H1 (cell line): ENCODE measurements at regions not wholly inside any gene's neighbourhood (a gene's known extent, or its start where the extent isn't known, plus 50 kb on each side); places are given as distances from the start of the nearest gene placed in this dataset.

ENCODE experiments used
- CTCF ChIA-PET: fragments of 300-600 bp; sonication (Branson Sonifier 250); formaldehyde crosslinking; loops from one replicate; lab custom pipeline; 2021; ENCODE audit not compliant: partially characterized antibody; lab: Charles Lee
- POLR2A ChIA-PET: fragments of 300-600 bp; sonication (Branson Sonifier 250); formaldehyde crosslinking; loops from one replicate; lab custom pipeline; 2021; ENCODE audit warnings: inconsistent platforms; ENCODE audit not compliant: partially characterized antibody; lab: Charles Lee
- DNase-seq, 2 experiments: peaks; one replicate each; pipeline versions ENCODE4 v3.0.0 to v3.0.0-alpha.2; 2010 to 2022; ENCODE audit warnings: low spot score in 2 of 2, low read depth in 1 of 2, mixed read lengths in 1 of 2
- FAIRE-seq: peaks from 2 replicates; lab custom pipeline; 2011; peaks lifted over from hg19 to GRCh38; lab: Jason Lieb, UNC
- H2AFZ ChIP-seq: 2 replicates; pipeline ENCODE4 v1.8.1; 2012; ENCODE audit warnings: low read length, inconsistent platforms
- H2AK5ac ChIP-seq: 2 replicates; pipeline ENCODE4 v1.6.1; 2013; ENCODE audit warnings: low read depth, low read length
- H2BK120ac ChIP-seq: replicated peaks from 2 replicates; pipeline ENCODE3; 2013; ENCODE audit warnings: low read depth, low read length, inconsistent platforms
- H2BK12ac ChIP-seq: 2 replicates; pipeline ENCODE4 v1.6.1; 2013; ENCODE audit warnings: low read depth, low read length
- H2BK15ac ChIP-seq: 2 replicates; pipeline ENCODE4 v1.6.1; 2013; ENCODE audit warnings: low read length
- H2BK20ac ChIP-seq: 2 replicates; pipeline ENCODE4 v1.6.1; 2013; ENCODE audit warnings: low read length
- H2BK5ac ChIP-seq: 2 replicates; pipeline ENCODE4 v1.6.1; 2013; ENCODE audit warnings: low read depth, low read length
- H3K14ac ChIP-seq: 2 replicates; pipeline ENCODE4 v1.6.1; 2013; ENCODE audit warnings: inconsistent platforms; ENCODE audit not compliant: insufficient read length
- H3K18ac ChIP-seq: 2 replicates; pipeline ENCODE4 v1.6.1; 2013; ENCODE audit warnings: low read length; ENCODE audit errors: extremely low read depth
- H3K23ac ChIP-seq: 2 replicates; pipeline ENCODE4 v1.6.1; 2013; ENCODE audit warnings: inconsistent platforms; ENCODE audit not compliant: insufficient read length
- H3K23me2 ChIP-seq: 2 replicates; pipeline ENCODE4 v1.6.1; 2013; ENCODE audit warnings: low read depth, low read length
- H3K27ac ChIP-seq: 2 replicates; pipeline ENCODE4 v1.6.1; 2011; ENCODE audit warnings: low read depth, low read length, inconsistent platforms
- H3K27me3 ChIP-seq, 4 experiments: replicated peaks in 1 of 4; 1 replicate in 1 of 4; 2 replicates in 3 of 4; pipeline versions ENCODE4 v1.6.1 to v1.8.1; 2011 to 2013; ENCODE audit warnings: low read length in 3 of 4, mild to moderate bottlenecking in 3 of 4, inconsistent platforms in 2 of 4, mixed read lengths in 2 of 4, moderate library complexity in 1 of 4; ENCODE audit not compliant: control insufficient read depth in 3 of 4, insufficient read depth in 3 of 4; ENCODE audit errors: extremely low read depth in 1 of 4
- H3K36me3 ChIP-seq, 4 experiments: 2 replicates each; pipeline versions ENCODE4 v1.6.1 to v1.8.1; 2011 to 2013; ENCODE audit warnings: mild to moderate bottlenecking in 4 of 4, low read length in 3 of 4, moderate library complexity in 2 of 4, control low read depth in 1 of 4, inconsistent platforms in 1 of 4; ENCODE audit not compliant: insufficient read depth in 4 of 4, control insufficient read depth in 2 of 4
- H3K4ac ChIP-seq: replicated peaks from 2 replicates; pipeline ENCODE3; 2013; ENCODE audit warnings: low read length, low read depth, mixed read lengths, inconsistent platforms; ENCODE audit not compliant: insufficient read length
- H3K4me1 ChIP-seq, 4 experiments: replicated peaks in 1 of 4; 1 replicate in 1 of 4; 2 replicates in 3 of 4; pipeline versions ENCODE4 v1.6.1 to v1.8.1; 2011 to 2013; ENCODE audit warnings: low read length in 3 of 4, inconsistent platforms in 2 of 4, mixed read lengths in 1 of 4; ENCODE audit not compliant: insufficient read depth in 4 of 4, control insufficient read depth in 3 of 4
- H3K4me2 ChIP-seq, 2 experiments: 2 replicates each; pipeline versions ENCODE4 v1.6.1 to v1.8.1; 2011 to 2013; ENCODE audit warnings: low read depth in 2 of 2, low read length in 2 of 2, control low read depth in 1 of 2, inconsistent platforms in 1 of 2, mild to moderate bottlenecking in 1 of 2; ENCODE audit not compliant: insufficient read depth in 1 of 2
- H3K4me3 ChIP-seq, 4 experiments: fragments of 200-600, 300-600 bp in 1 of 4; sonication (generic), shearing (Covaris generic), sonication (Bioruptor Twin) in 1 of 4; 2 replicates each; pipeline versions ENCODE4 v1.5.1 to v1.8.1; 2011 to 2016; ENCODE audit warnings: low read length in 4 of 4, low read depth in 3 of 4, control low read depth in 2 of 4, inconsistent platforms in 2 of 4, mild to moderate bottlenecking in 2 of 4, mixed read lengths in 1 of 4, moderate library complexity in 1 of 4; ENCODE audit not compliant: insufficient read depth in 2 of 4; ENCODE audit errors: extremely low read depth in 1 of 4
- H3K56ac ChIP-seq: replicated peaks from 2 replicates; pipeline ENCODE3; 2013; ENCODE audit warnings: low read depth, mild to moderate bottlenecking, mixed read lengths, low read length, inconsistent platforms; ENCODE audit not compliant: insufficient read length
- H3K79me1 ChIP-seq: 2 replicates; pipeline ENCODE4 v1.6.1; 2013; ENCODE audit warnings: low read depth, low read length, control low read depth
- H3K79me2 ChIP-seq, 2 experiments: 2 replicates each; pipeline versions ENCODE4 v1.6.1 to v1.8.1; 2012 to 2013; ENCODE audit warnings: low read length in 2 of 2, mild to moderate bottlenecking in 2 of 2, inconsistent platforms in 1 of 2; ENCODE audit not compliant: insufficient read depth in 2 of 2, control insufficient read depth in 1 of 2
- H3K9ac ChIP-seq, 4 experiments: replicated peaks in 1 of 4; 1 replicate in 1 of 4; 2 replicates in 3 of 4; pipeline versions ENCODE4 v1.6.1 to v1.8.1; 2011 to 2013; ENCODE audit warnings: low read depth in 3 of 4, low read length in 3 of 4, control low read depth in 2 of 4, mild to moderate bottlenecking in 2 of 4, moderate library complexity in 2 of 4, inconsistent platforms in 1 of 4; ENCODE audit errors: extremely low read depth in 1 of 4
- H3K9me3 ChIP-seq, 2 experiments: 2 replicates each; pipeline versions ENCODE4 v1.6.1 to v1.8.1; 2012 to 2013; ENCODE audit warnings: mild to moderate bottlenecking in 2 of 2, moderate library complexity in 2 of 2, control low read depth in 1 of 2, inconsistent platforms in 1 of 2, low read depth in 1 of 2, low read length in 1 of 2, mixed read lengths in 1 of 2; ENCODE audit not compliant: insufficient read depth in 2 of 2
- H4K20me1 ChIP-seq, 2 experiments: replicated peaks in 1 of 2; 2 replicates each; pipeline versions ENCODE3 to v1.8.1; 2011 to 2013; ENCODE audit warnings: inconsistent platforms in 2 of 2, low read length in 2 of 2, mild to moderate bottlenecking in 1 of 2; ENCODE audit not compliant: insufficient read depth in 2 of 2, control insufficient read depth in 1 of 2
- H4K5ac ChIP-seq: 2 replicates; pipeline ENCODE4 v1.6.1; 2013; ENCODE audit warnings: low read length, low read depth, mixed read lengths, inconsistent platforms; ENCODE audit not compliant: insufficient read length
- H4K8ac ChIP-seq: 2 replicates; pipeline ENCODE4 v1.8.0; 2013; ENCODE audit warnings: mild to moderate bottlenecking, moderate library complexity, low read length, inconsistent platforms; ENCODE audit not compliant: insufficient read depth; ENCODE audit errors: extremely low read depth
- H4K91ac ChIP-seq: replicated peaks from 2 replicates; pipeline ENCODE3; 2013; ENCODE audit warnings: low read length, mixed read lengths, inconsistent platforms; ENCODE audit not compliant: insufficient read length
- CBX5 ChIP-seq: fragments of 300-800, 300-1000 bp; sonication (generic); IDR thresholded peaks from 2 replicates; pipeline ENCODE4 v1.7.1; 2016; ENCODE audit warnings: antibody characterized with exemption, low read length, low read depth
- CHD2 ChIP-seq: IDR thresholded peaks from 2 replicates; pipeline ENCODE4 v1.6.1; 2012; ENCODE audit warnings: low read length, improper control_type of control experiment
- CREB1 ChIP-seq: IDR thresholded peaks from 2 replicates; pipeline ENCODE4 v1.6.1; 2012; ENCODE audit warnings: inconsistent platforms
- GABPA ChIP-seq: IDR thresholded peaks from 2 replicates; pipeline ENCODE4 v1.6.1; 2011; ENCODE audit warnings: mild to moderate bottlenecking, low read length, moderate library complexity, borderline replicate concordance; ENCODE audit not compliant: insufficient read depth
- HDAC6 ChIP-seq: IDR thresholded peaks from one replicate; pipeline ENCODE4 v1.7.1; 2012; ENCODE audit warnings: low read depth, mild to moderate bottlenecking, inconsistent platforms, low read length, moderate library complexity
- JUND ChIP-seq: IDR thresholded peaks from 2 replicates; pipeline ENCODE4 v1.6.1; 2011; ENCODE audit warnings: mild to moderate bottlenecking, improper control_type of control experiment, low read length
- KDM4A ChIP-seq: IDR thresholded peaks from one replicate; pipeline ENCODE4 v1.7.1; 2012; ENCODE audit warnings: low read depth, mild to moderate bottlenecking, moderate library complexity, low read length, inconsistent platforms; ENCODE audit not compliant: severe bottlenecking
- MAX ChIP-seq: IDR thresholded peaks from 2 replicates; pipeline ENCODE4 v1.6.1; 2012; ENCODE audit warnings: inconsistent platforms
- POLR2A ChIP-seq, 2 experiments: IDR thresholded peaks; 1 replicate in 1 of 2; 2 replicates in 1 of 2; pipeline ENCODE4 v1.6.1; 2011; ENCODE audit warnings: low read depth in 2 of 2, low read length in 2 of 2, mild to moderate bottlenecking in 2 of 2; ENCODE audit errors: control extremely low read depth in 1 of 2
- RFX5 ChIP-seq: IDR thresholded peaks from 2 replicates; pipeline ENCODE4 v1.6.1; 2011; ENCODE audit warnings: low read depth, low read length, improper control_type of control experiment, borderline replicate concordance
- SAP30 ChIP-seq: fragments of 300-600 bp; sonication (generic); IDR thresholded peaks from 2 replicates; pipeline ENCODE4 v1.7.1; 2012; ENCODE audit warnings: low read length, moderate library complexity, mild to moderate bottlenecking, inconsistent platforms; ENCODE audit not compliant: insufficient read depth, insufficient replicate concordance
- SIRT6 ChIP-seq: IDR thresholded peaks from one replicate; pipeline ENCODE4 v1.7.1; 2012; ENCODE audit warnings: low read length, inconsistent platforms
- SP2 ChIP-seq: IDR thresholded peaks from 2 replicates; pipeline ENCODE4 v1.6.1; 2012; ENCODE audit warnings: mild to moderate bottlenecking, low read length, inconsistent platforms
- TAF7 ChIP-seq: optimal IDR thresholded peaks from 2 replicates; pipeline ENCODE3; 2011; ENCODE audit warnings: low read depth, mild to moderate bottlenecking, inconsistent platforms, low read length, moderate library complexity, borderline replicate concordance
- USF2 ChIP-seq: IDR thresholded peaks from 2 replicates; pipeline ENCODE4 v1.6.1; 2011; ENCODE audit warnings: low read length, improper control_type of control experiment
- WGBS, 2 experiments: shearing (Covaris generic) in 1 of 2; methylation state at CpG; one replicate each; pipeline versions ENCODE4 v1.1.6 to v1.1.7; 2013 to 2015; ENCODE audit warnings: low lambda C conversion rate in 2 of 2, mixed read lengths in 2 of 2, inconsistent platforms in 1 of 2, low coverage in 1 of 2, missing lambda C conversion rate in 1 of 2; ENCODE audit not compliant: insufficient replicate concordance in 2 of 2, insufficient coverage in 1 of 2, insufficient read length in 1 of 2; ENCODE audit errors: extremely low coverage in 1 of 2, missing lambda C conversion rate in 1 of 2; 5-methylcytosine and 5-hydroxymethylcytosine counted together

- H3K4me3 ChIP-seq: no peak overlapping the region
- 88% methylated on average over 1 of the region's 1 CpG; no CpG with 5 or more reads in 1 of the 2 experiments for WGBS, 2 experiments
- TF ChIP-seq GABPA: no peak
- TF ChIP-seq KDM4A: no peak
- no peak for TF ChIP-seq JUND
- TF ChIP-seq CBX5: no peak
- no peak for TF ChIP-seq CHD2
- no peak for TF ChIP-seq SAP30
- TF ChIP-seq CREB1: no peak
- TF ChIP-seq RFX5: no peak
- TF ChIP-seq MAX: no peak
- TF ChIP-seq SIRT6: no peak
- TF ChIP-seq SP2: no peak
- TF ChIP-seq POLR2A (IDR thresholded peaks at IDR 0.05; ENCODE audit: control extremely low read depth in 1 of 2, low read depth in 2 of 2, low read length in 2 of 2): no peak
- TF ChIP-seq TAF7: no peak
- no peak for TF ChIP-seq HDAC6
- TF ChIP-seq USF2: no peak
- TF ChIP-seq, all 59 proteins: peak for 0
These were observed 1034.9 kb downstream of the PCDH9 start for GRCh38 chr13:66195238-66195637.

More at GRCh38 chr13:66195238-66195637, 1034.9 kb downstream of the PCDH9 start:
- Histone ChIP-seq H3K9ac (no peak overlapping the region), H3K36me3 (no peaks in the 10 kb centered on the region), H3K79me2 (no peaks in the 10 kb centered on the region), H2BK20ac (no peak overlapping the region), H3K18ac (no peak overlapping the region), H3K56ac (no peak overlapping the region), H4K91ac (no peak overlapping the region), H3K4me1 (no peaks in the 10 kb centered on the region), H3K27me3 (no peaks in the 10 kb centered on the region), H2BK12ac (no peak overlapping the region), H2AK5ac (no peak overlapping the region), H2BK5ac (no peak overlapping the region), H3K23me2 (no peaks in the 10 kb centered on the region), H2BK120ac (no peak overlapping the region), H3K14ac (no peak overlapping the region), H3K27ac (no peak overlapping the region), H2BK15ac (no peak overlapping the region), H3K79me1 (no peaks in the 10 kb centered on the region), H3K9me3 (no peaks in the 10 kb centered on the region), H3K23ac (no peak overlapping the region), H4K5ac (no peak overlapping the region), H3K4ac (no peak overlapping the region), H3K4me2 (no peak overlapping the region), H4K8ac (no peak overlapping the region), H4K20me1 (no peaks in the 10 kb centered on the region), H2AFZ (no peak overlapping the region)
- DNase-seq: no peak
- FAIRE-seq: no peak
- ChIA-PET CTCF (interaction anchor here (1.3 kb wide), 1 partner anchor 29 kb away, joined by 3 read pairs; no protein-coding TSS in a partner anchor), POLR2A (no interaction called here)
